ENCODE measurements at regions not wholly inside any gene's neighbourhood (a gene's known extent, or its start where the extent isn't known, plus 50 kb on each side); places are given as distances from the start of the nearest gene placed in this dataset.
"Not testable (repeated sequence)": the region's sequence is repeated elsewhere in the genome, so short reads cannot be mapped to it uniquely, and the experiment has no call there.

DNA sequence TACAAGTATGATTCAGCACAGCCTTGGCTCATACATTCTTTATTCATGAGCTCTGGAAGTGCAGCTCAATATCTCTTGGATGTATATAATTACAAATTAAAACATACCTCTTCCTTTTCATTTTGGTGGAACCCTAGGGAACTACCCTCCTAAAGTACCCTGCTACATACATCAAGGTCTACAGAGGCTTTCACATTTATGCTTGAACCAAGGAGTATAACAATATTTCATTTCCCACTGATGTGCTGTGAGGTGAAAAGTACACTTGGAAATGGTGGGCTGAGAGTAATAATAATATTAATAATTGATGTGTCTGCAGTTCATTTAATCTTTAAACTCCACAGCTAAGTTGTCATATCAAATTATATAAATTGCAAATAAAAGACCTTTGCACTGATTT is 142.2 kb upstream of the LRRC3B start:
- Histone ChIP-seq H3K27ac (no peak overlapping the region), H3K4me1 (no peaks in the 10 kb centered on the region), H3K36me3 (no peaks in the 10 kb centered on the region), H3K4me3 (no peak overlapping the region), H3K9me3 (no peaks in the 10 kb centered on the region), H3K27me3 (no peaks in the 10 kb centered on the region)
- no peak for DNase-seq
- intact Hi-C loops (cut with DNase I; ENCODE audit: low total_unique reads): no loop called here
- TF ChIP-seq, protein P1, sequence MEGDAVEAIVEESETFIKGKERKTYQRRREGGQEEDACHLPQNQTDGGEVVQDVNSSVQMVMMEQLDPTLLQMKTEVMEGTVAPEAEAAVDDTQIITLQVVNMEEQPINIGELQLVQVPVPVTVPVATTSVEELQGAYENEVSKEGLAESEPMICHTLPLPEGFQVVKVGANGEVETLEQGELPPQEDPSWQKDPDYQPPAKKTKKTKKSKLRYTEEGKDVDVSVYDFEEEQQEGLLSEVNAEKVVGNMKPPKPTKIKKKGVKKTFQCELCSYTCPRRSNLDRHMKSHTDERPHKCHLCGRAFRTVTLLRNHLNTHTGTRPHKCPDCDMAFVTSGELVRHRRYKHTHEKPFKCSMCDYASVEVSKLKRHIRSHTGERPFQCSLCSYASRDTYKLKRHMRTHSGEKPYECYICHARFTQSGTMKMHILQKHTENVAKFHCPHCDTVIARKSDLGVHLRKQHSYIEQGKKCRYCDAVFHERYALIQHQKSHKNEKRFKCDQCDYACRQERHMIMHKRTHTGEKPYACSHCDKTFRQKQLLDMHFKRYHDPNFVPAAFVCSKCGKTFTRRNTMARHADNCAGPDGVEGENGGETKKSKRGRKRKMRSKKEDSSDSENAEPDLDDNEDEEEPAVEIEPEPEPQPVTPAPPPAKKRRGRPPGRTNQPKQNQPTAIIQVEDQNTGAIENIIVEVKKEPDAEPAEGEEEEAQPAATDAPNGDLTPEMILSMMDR (IDR thresholded peaks at IDR 0.05): no peak
- TF ChIP-seq EP300 (IDR thresholded peaks at IDR 0.05) (no peak), POLR2AphosphoS5 (IDR thresholded peaks at IDR 0.05) (no peak), POLR2A (IDR thresholded peaks at IDR 0.05) (no peak)

DNA sequence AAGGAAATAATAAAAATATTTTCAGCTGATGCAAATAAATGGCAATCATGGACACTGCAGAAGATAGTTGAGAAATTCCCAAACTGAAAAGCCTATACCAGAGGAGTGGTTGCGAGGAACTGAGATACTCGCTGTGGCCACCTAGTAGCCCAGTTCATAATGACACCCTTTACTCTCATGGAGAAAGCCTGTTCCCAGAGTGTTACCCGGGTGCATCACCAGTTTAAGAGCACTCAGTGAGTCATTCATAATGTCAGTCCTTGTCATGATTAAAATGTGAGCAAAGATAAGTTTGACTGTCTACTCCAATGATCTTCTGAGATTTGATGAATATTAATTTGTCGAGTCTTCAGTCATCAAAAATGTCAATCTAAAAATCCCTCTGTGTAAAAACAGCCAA is 138.4 kb upstream of the LRRC3B start:
- Histone ChIP-seq H3K4me1 (no peaks in the 10 kb centered on the region), H3K27me3 (no peaks in the 10 kb centered on the region), H3K4me3 (no peak overlapping the region), H3K9me3 (no peaks in the 10 kb centered on the region), H3K27ac (no peak overlapping the region), H3K36me3 (no peaks in the 10 kb centered on the region)
- intact Hi-C loops (cut with DNase I; ENCODE audit: low total_unique reads): no loop called here
- no peak for TF ChIP-seq POLR2A (IDR thresholded peaks at IDR 0.05)
- no peak for DNase-seq
- WGBS, 5 donors: 73 to 80% (median 77%) methylated on average over 4 of the region's 4 CpGs

DNA sequence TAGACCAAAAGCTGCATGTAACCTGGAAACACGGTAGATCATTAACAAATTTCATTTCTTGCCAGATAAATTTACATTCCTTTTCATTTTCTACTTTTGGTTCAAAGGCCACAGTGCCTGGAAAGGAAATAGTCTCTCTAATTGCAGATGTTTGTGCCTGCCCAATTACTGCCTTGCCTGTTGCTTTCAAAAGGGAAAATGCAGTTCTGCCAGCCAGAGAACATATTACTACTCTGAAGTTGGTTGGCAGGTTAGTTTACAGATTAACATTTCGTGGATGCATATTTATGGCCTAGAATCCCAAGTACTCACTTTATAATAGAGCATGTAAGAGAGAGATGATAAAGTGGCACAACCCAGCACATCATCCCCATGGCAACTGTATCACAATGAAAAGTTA is 124.3 kb upstream of the LRRC3B start:
- H3K4me3 ChIP-seq: no peak overlapping the region
- no peaks in the 10 kb centered on the region for H3K4me1 ChIP-seq
- 25 to 43% (median 37%) methylated on average over 2 of the region's 2 CpGs for WGBS, 5 donors
- DNase-seq: no peak
- H3K36me3 ChIP-seq: no peaks in the 10 kb centered on the region
- intact Hi-C loops (cut with DNase I; ENCODE audit: low total_unique reads): no loop called here
- no peak overlapping the region for H3K27ac ChIP-seq
- no peaks in the 10 kb centered on the region for H3K27me3 ChIP-seq
- TF ChIP-seq EP300 (IDR thresholded peaks at IDR 0.05) (no peak), POLR2A (IDR thresholded peaks at IDR 0.05) (no peak)
- TF ChIP-seq, protein P1 (IDR thresholded peaks at IDR 0.05): no peak
- no peaks in the 10 kb centered on the region for H3K9me3 ChIP-seq

DNA sequence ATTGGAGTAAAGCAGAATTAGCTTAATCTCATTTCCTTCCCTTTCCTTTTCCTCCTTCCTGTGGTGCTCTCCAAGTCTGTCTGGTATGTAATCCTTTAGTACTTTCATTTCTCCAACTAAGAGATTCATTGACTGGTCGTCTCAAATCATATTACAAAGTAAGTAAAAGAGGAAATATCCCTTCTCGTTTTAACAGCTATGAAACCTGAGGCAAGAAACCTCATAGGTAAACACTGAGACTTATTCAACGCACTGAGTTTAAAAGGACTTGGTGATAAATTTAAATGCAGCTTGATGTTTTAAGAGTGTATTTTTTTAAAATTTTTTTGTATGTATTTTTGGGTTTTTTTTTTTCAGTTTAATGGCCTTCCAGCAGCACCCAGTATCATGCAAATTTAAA is 117.2 kb upstream of the LRRC3B start:
- Histone ChIP-seq H3K27ac (no peak overlapping the region), H3K27me3 (no peaks in the 10 kb centered on the region), H3K36me3 (no peaks in the 10 kb centered on the region), H3K4me3 (no peak overlapping the region), H3K4me1 (no peaks in the 10 kb centered on the region), H3K9me3 (no peaks in the 10 kb centered on the region)
- TF ChIP-seq POLR2AphosphoS5 (IDR thresholded peaks at IDR 0.05): no peak
- no peak for TF ChIP-seq EP300 (IDR thresholded peaks at IDR 0.05)
- TF ChIP-seq, protein P1 (IDR thresholded peaks at IDR 0.05): no peak
- no peak for TF ChIP-seq POLR2A (IDR thresholded peaks at IDR 0.05)
- WGBS, 5 donors: 20 to 38% (median 33%) methylated on average over 3 of the region's 3 CpGs
- DNase-seq: no peak
- intact Hi-C loops (cut with DNase I; ENCODE audit: low total_unique reads): no loop called here

DNA sequence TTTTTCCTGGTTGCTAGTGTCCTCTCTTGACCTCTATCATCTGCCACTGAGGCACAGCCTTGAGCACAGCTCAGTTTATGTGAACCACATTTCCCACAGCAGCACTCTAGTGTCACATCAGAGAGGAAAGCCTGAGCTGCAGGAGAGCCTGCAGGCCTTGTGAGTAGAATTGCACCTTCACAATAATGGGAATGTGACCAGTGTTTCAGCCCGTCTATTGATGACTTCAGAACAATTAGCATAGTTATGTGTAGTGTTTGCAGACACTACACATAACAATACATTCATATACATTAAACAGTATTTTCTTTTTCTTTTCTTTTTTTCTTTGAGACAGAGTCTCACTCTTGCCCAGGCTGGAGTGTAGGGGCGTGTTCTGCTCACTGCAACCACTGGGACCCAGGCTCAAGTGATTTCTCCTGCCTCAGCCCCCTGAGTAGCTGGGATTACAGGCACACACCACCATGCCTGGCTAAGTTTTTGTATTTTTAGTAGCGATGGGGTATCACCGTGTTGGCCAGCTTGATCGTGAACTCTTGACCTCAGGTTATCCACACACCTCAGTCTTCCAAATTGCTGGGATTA is 108.0 kb upstream of the LRRC3B start:
- H3K4me1 ChIP-seq; H3K27me3 ChIP-seq; H3K36me3 ChIP-seq; H3K4me3 ChIP-seq; intact Hi-C loops (cut with DNase I; ENCODE audit: low total_unique reads); H3K27ac ChIP-seq; DNase-seq: not testable (repeated sequence)
- peaks cover 0 to 11% (median 4%) of the 10 kb centered on the region in 4 donors for H3K9me3 ChIP-seq
- WGBS, 5 donors: 80 to 87% (median 82%) methylated on average over 5 of the region's 5 CpGs

Measured in stomach (tissue), 8 donors.